Activated naive CD8-positive, alpha-beta T cell treated with anti-CD3 and anti-CD28 coated beads for 36 hours (primary cell): ENCODE measurements at regions not wholly inside any gene's neighbourhood (a gene's known extent, or its start where the extent isn't known, plus 50 kb on each side); places are given as distances from the start of the nearest gene placed in this dataset.

Experiments used
- DNase-seq: peaks from one replicate; pipeline ENCODE4 v3.0.0; 2021
- H3K27ac Mint-ChIP-seq: one replicate; pipeline ENCODE4 v1.8.0; 2022; ENCODE audit warnings: mild to moderate bottlenecking, moderate library complexity, mixed read lengths
- H3K27me3 Mint-ChIP-seq: one replicate; pipeline ENCODE4 v1.8.0; 2022; ENCODE audit warnings: mild to moderate bottlenecking, mixed read lengths
- H3K36me3 Mint-ChIP-seq: one replicate; pipeline ENCODE4 v1.8.0; 2021; ENCODE audit warnings: mild to moderate bottlenecking, mixed read lengths
- H3K4me1 Mint-ChIP-seq: one replicate; pipeline ENCODE4 v1.8.0; 2021; ENCODE audit warnings: mixed read lengths
- H3K4me3 Mint-ChIP-seq: one replicate; pipeline ENCODE4 v1.8.0; 2022; ENCODE audit warnings: mild to moderate bottlenecking, moderate library complexity, mixed read lengths
- H3K9me3 Mint-ChIP-seq: one replicate; pipeline ENCODE4 v1.8.0; 2022; ENCODE audit warnings: mixed read lengths

DNA sequence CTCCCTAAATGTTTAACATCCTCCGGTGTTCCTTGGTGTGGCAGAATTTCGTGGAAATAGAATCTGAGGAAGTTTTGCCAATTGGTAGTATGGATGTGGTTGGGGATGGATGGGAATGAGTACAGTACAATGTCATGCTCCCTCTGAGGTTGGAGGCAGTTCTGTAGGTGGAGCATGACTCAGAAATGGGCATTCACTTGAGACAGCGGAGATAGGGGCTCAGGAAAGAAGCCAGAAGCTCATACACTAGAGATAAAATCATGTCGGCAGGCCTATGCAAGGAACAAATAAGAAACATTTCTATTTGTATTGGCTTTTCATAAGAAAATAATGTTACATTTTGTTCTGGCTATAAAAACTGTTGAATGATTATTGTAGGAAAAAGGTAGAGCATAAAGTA lies 196.0 kb downstream of the URB2 start:
- Mint-ChIP-seq H3K4me1 (no peaks in the 10 kb centered on the region), H3K36me3 (peaks cover 3% of the 10 kb centered on the region), H3K4me3 (no peak overlapping the region), H3K27me3 (peaks cover 4% of the 10 kb centered on the region), H3K27ac (no peak overlapping the region), H3K9me3 (peaks cover 12% of the 10 kb centered on the region)
- DNase-seq = no peak

DNA sequence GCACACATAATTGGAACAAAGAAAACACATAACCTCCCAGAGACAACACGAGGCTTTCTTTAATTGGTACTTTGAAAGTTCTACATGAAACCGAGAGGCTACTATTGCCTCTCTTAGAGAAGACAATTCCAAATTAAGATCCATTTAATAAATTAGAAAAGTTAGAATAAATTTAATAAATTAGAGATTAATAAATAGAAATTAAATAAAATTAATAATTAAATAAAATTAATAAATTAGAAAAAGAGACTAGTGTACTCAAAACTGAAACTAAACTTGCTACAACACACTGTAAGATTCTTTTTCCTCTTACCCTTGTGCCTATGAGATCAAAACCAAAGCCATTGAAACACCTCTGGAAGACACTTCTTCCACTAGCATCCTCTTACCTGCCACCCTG lies 199.0 kb downstream of the URB2 start:
- H3K27ac Mint-ChIP-seq = no peak overlapping the region
- no peak overlapping the region for H3K4me3 Mint-ChIP-seq
- H3K4me1 Mint-ChIP-seq = no peaks in the 10 kb centered on the region
- H3K27me3 Mint-ChIP-seq = peaks cover 4% of the 10 kb centered on the region
- peaks cover 13% of the 10 kb centered on the region for H3K9me3 Mint-ChIP-seq
- H3K36me3 Mint-ChIP-seq = peaks cover 6% of the 10 kb centered on the region
- no peak for DNase-seq

- Mint-ChIP-seq H3K27me3 (peaks cover 8% of the 10 kb centered on the region), H3K9me3 (peaks cover 13% of the 10 kb centered on the region), H3K36me3 (peaks cover 6% of the 10 kb centered on the region), H3K4me3 (no peak overlapping the region), H3K27ac (no peak overlapping the region), H3K4me1 (no peaks in the 10 kb centered on the region)
- DNase-seq = no peak
Observed at GRCh38 chr1:229828461-229828860, 202.4 kb downstream of the URB2 start.

- H3K27me3 Mint-ChIP-seq = peaks cover 16% of the 10 kb centered on the region
- no peaks in the 10 kb centered on the region for H3K9me3 Mint-ChIP-seq
- no peak overlapping the region for H3K27ac Mint-ChIP-seq
- no peak for DNase-seq
- H3K36me3 Mint-ChIP-seq = no peaks in the 10 kb centered on the region
- H3K4me1 Mint-ChIP-seq = no peaks in the 10 kb centered on the region
- H3K4me3 Mint-ChIP-seq = no peak overlapping the region
Observed at GRCh38 chr1:229832695-229833094, 206.6 kb downstream of the URB2 start.

DNA sequence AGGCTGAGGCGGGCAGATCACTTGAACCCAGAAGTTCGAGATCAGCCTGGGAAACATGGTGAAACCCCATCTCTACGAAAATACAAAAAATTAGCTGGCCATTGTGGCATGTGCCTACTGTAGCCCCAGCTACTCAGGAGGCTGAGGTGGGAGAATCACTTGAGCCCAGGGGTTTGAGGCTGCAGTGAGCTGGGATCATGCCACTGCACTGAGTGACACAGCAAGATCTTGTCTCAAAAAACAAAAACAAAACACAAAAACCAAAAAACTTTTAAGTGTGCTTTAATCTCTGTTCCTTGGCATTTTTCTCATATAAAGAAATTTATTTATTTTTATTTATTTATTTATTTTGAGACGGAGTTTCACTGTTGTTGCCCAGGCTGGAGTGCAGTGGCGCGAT lies 208.2 kb downstream of the URB2 start:
- Mint-ChIP-seq H3K27ac (no peak overlapping the region), H3K27me3 (peaks cover 13% of the 10 kb centered on the region), H3K4me1 (no peaks in the 10 kb centered on the region), H3K36me3 (no peaks in the 10 kb centered on the region), H3K4me3 (no peak overlapping the region), H3K9me3 (no peaks in the 10 kb centered on the region)
- DNase-seq = no peak

- Mint-ChIP-seq H3K27ac (no peak overlapping the region), H3K9me3 (no peaks in the 10 kb centered on the region), H3K27me3 (peaks cover 19% of the 10 kb centered on the region), H3K4me3 (no peak overlapping the region), H3K36me3 (no peaks in the 10 kb centered on the region), H3K4me1 (no peaks in the 10 kb centered on the region)
- no peak for DNase-seq
Observed at GRCh38 chr1:229835226-229835625, 209.2 kb downstream of the URB2 start.

DNA sequence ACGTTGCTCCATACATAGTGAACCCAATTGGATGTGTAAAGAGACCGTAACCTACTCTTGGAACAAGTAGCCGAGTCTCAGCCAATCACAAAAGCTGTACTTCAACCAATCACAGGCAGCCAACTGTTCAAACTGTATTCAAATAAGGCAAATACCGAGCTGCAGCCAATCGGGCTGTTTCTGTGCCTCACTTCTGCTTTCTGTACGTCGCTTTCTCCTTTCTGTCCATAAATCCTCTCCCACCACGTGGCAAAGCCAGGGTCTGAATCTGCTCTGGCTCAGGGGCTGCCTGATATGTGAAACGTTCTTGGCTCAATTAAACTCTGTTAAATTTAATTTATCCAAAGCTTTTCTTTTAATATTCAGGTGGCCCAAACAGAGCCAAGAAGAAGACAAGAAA lies 210.3 kb downstream of the URB2 start:
- no peak overlapping the region for H3K4me3 Mint-ChIP-seq
- H3K36me3 Mint-ChIP-seq = no peaks in the 10 kb centered on the region
- H3K27me3 Mint-ChIP-seq = peaks cover 19% of the 10 kb centered on the region
- no peak overlapping the region for H3K27ac Mint-ChIP-seq
- H3K4me1 Mint-ChIP-seq = peaks cover 2% of the 10 kb centered on the region
- no peaks in the 10 kb centered on the region for H3K9me3 Mint-ChIP-seq
- DNase-seq = no peak

GRCh38 chr1:229838204-229838603 lies 212.2 kb downstream of the URB2 start:
- H3K27me3 Mint-ChIP-seq = peaks cover 14% of the 10 kb centered on the region
- no peak overlapping the region for H3K27ac Mint-ChIP-seq
- H3K9me3 Mint-ChIP-seq = no peaks in the 10 kb centered on the region
- no peak for DNase-seq
- peaks cover 4% of the 10 kb centered on the region for H3K4me1 Mint-ChIP-seq
- H3K36me3 Mint-ChIP-seq = no peaks in the 10 kb centered on the region
- H3K4me3 Mint-ChIP-seq = no peak overlapping the region

- H3K4me1 Mint-ChIP-seq = peaks cover 4% of the 10 kb centered on the region
- no peak for DNase-seq
- H3K4me3 Mint-ChIP-seq = no peak overlapping the region
- H3K9me3 Mint-ChIP-seq = no peaks in the 10 kb centered on the region
- peaks cover 14% of the 10 kb centered on the region for H3K27me3 Mint-ChIP-seq
- no peaks in the 10 kb centered on the region for H3K36me3 Mint-ChIP-seq
- H3K27ac Mint-ChIP-seq = no peak overlapping the region
Observed at GRCh38 chr1:229839800-229840199, 213.8 kb downstream of the URB2 start.

GRCh38 chr1:229841230-229841629 lies 215.2 kb downstream of the URB2 start:
- H3K4me1 Mint-ChIP-seq = peaks cover 4% of the 10 kb centered on the region
- H3K27ac Mint-ChIP-seq = no peak overlapping the region
- no peak overlapping the region for H3K4me3 Mint-ChIP-seq
- H3K36me3 Mint-ChIP-seq = no peaks in the 10 kb centered on the region
- no peaks in the 10 kb centered on the region for H3K9me3 Mint-ChIP-seq
- DNase-seq = no peak
- H3K27me3 Mint-ChIP-seq = peaks cover 14% of the 10 kb centered on the region

- H3K4me1 Mint-ChIP-seq = peaks cover 4% of the 10 kb centered on the region
- peaks cover 10% of the 10 kb centered on the region for H3K27me3 Mint-ChIP-seq
- no peaks in the 10 kb centered on the region for H3K9me3 Mint-ChIP-seq
- H3K36me3 Mint-ChIP-seq = no peaks in the 10 kb centered on the region
- no peak for DNase-seq
- H3K4me3 Mint-ChIP-seq = no peak overlapping the region
- H3K27ac Mint-ChIP-seq = no peak overlapping the region
Observed at GRCh38 chr1:229842302-229843255, 216.5 kb downstream of the URB2 start.

DNA sequence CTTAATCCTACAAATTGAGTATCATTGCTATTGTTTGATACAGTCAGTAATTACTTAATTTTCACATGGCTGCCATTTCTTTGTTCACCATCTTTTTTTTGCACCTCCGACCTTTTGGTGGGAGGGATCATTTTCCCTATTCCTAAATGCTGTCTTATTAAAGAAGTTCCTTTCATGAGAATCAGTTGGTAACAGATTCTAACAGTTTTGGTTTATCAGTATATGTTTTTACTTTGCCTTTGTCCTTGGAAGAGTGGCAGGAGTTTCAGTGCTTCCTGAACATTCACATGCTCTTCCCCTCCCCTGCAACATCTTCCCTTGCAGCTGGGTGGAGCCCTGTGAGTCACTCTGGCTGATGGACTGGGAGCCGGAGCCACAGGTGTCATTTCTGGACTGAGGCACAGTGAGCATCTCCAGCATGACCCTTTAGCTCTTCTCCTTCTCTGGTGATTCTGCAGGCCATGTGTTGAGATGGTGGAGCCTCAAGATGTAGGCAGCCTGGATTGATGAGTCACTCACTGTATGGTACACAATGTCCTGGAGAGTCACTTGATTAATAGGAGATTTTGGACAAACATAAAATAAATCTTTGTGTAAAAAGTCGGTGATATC lies 217.7 kb downstream of the URB2 start:
- no peaks in the 10 kb centered on the region for H3K36me3 Mint-ChIP-seq
- peaks cover 4% of the 10 kb centered on the region for H3K4me1 Mint-ChIP-seq
- no peak for DNase-seq
- no peaks in the 10 kb centered on the region for H3K9me3 Mint-ChIP-seq
- H3K27me3 Mint-ChIP-seq = peaks cover 14% of the 10 kb centered on the region
- no peak overlapping the region for H3K27ac Mint-ChIP-seq
- no peak overlapping the region for H3K4me3 Mint-ChIP-seq

DNA sequence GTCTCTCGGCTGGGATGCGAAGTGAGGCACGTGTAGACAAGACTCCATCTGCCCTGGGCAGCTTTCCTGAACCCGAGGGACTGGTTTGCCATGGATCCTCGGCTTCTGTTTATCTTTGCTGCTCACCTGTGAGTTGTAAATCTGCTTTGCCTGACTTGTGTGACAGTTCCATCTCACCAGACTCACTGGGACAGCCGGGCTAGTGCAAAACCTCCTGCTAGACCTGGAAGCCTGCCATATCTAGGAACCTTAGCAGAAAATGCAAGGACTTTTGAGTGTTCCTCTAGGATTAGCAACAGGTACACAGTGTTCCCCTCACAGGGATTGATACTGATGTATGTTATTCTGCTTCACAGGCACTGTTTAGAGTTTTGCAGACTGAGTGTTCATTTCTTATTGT lies 218.6 kb downstream of the URB2 start:
- no peak overlapping the region for H3K27ac Mint-ChIP-seq
- no peak for DNase-seq
- H3K27me3 Mint-ChIP-seq = peaks cover 12% of the 10 kb centered on the region
- H3K9me3 Mint-ChIP-seq = no peaks in the 10 kb centered on the region
- no peak overlapping the region for H3K4me3 Mint-ChIP-seq
- no peaks in the 10 kb centered on the region for H3K36me3 Mint-ChIP-seq
- peaks cover 4% of the 10 kb centered on the region for H3K4me1 Mint-ChIP-seq

- Mint-ChIP-seq H3K27me3 (peaks cover 8% of the 10 kb centered on the region), H3K36me3 (no peaks in the 10 kb centered on the region), H3K27ac (no peak overlapping the region), H3K4me1 (peaks cover 4% of the 10 kb centered on the region), H3K9me3 (no peaks in the 10 kb centered on the region), H3K4me3 (no peak overlapping the region)
- no peak for DNase-seq
Observed at GRCh38 chr1:229845410-229846138, 219.5 kb downstream of the URB2 start.

GRCh38 chr1:229846351-229846750 lies 220.3 kb downstream of the URB2 start:
- Mint-ChIP-seq H3K4me1 (peaks cover 2% of the 10 kb centered on the region), H3K27me3 (peaks cover 8% of the 10 kb centered on the region), H3K36me3 (no peaks in the 10 kb centered on the region), H3K27ac (no peak overlapping the region), H3K4me3 (no peak overlapping the region), H3K9me3 (no peaks in the 10 kb centered on the region)
- DNase-seq = no peak
